ENCODE measurements at regions not wholly inside any gene's neighbourhood (a gene's known extent, or its start where the extent isn't known, plus 50 kb on each side); places are given as distances from the start of the nearest gene placed in this dataset.

GRCh38 chr20:52493171-52493721 is 301.7 kb upstream of the ZFP64 start:
- TF ChIP-seq POLR2AphosphoS5 (IDR thresholded peaks at IDR 0.05) (peak; percentile 33), POLR2A (IDR thresholded peaks at IDR 0.05) (no peak)
- Histone ChIP-seq H3K36me3 (no peaks in the 10 kb centered on the region), H3K4me1 (replicated peaks) (no peaks in the 10 kb centered on the region), H3K27ac (peak overlapping the region in 1 of 2 donors; percentile 31), H3K27me3 (replicated peaks; ENCODE audit: insufficient read depth) (no peaks in the 10 kb centered on the region), H3K4me3 (peak overlapping the region in 1 of 2 donors; percentile 25), H3K9me3 (no peaks in the 10 kb centered on the region)
- DNase-seq (ENCODE audit: low spot score), result peak; percentile 7
- WGBS, result 3% methylated on average over 9 of the region's 9 CpGs
- intact Hi-C loops (cut with DNase I), result no loop called here

- no peaks in the 10 kb centered on the region for H3K36me3 ChIP-seq
- H3K4me3 ChIP-seq, result no peak overlapping the region
- DNase-seq (ENCODE audit: low spot score), result no peak
- H3K4me1 ChIP-seq (replicated peaks), result no peaks in the 10 kb centered on the region
- 84% methylated on average over 10 of the region's 10 CpGs for WGBS
- H3K9me3 ChIP-seq, result no peaks in the 10 kb centered on the region
- TF ChIP-seq POLR2A (IDR thresholded peaks at IDR 0.05) (no peak), CTCF (IDR thresholded peaks at IDR 0.05) (no peak), POLR2AphosphoS5 (IDR thresholded peaks at IDR 0.05) (no peak)
- H3K27ac ChIP-seq, result no peak overlapping the region
- no peaks in the 10 kb centered on the region for H3K27me3 ChIP-seq (replicated peaks; ENCODE audit: insufficient read depth)
- intact Hi-C loops (cut with DNase I), result no loop called here
These were observed 299.3 kb upstream of the ZFP64 start for GRCh38 chr20:52490711-52491430.

GRCh38 chr20:52484438-52484837 is 292.9 kb upstream of the ZFP64 start:
- TF ChIP-seq CTCF (IDR thresholded peaks at IDR 0.05), result no peak
- no peak for TF ChIP-seq POLR2AphosphoS5 (IDR thresholded peaks at IDR 0.05)
- TF ChIP-seq POLR2A (IDR thresholded peaks at IDR 0.05), result no peak
- DNase-seq (ENCODE audit: low spot score), result no peak
- WGBS, result 52% methylated on average over 2 of the region's 2 CpGs
- H3K27me3 ChIP-seq (replicated peaks; ENCODE audit: insufficient read depth), result no peaks in the 10 kb centered on the region
- no peak overlapping the region for H3K27ac ChIP-seq
- intact Hi-C loops (cut with DNase I), result no loop called here
- H3K9me3 ChIP-seq, result no peaks in the 10 kb centered on the region
- no peaks in the 10 kb centered on the region for H3K36me3 ChIP-seq
- H3K4me1 ChIP-seq (replicated peaks), result no peaks in the 10 kb centered on the region
- H3K4me3 ChIP-seq, result no peak overlapping the region

GRCh38 chr20:52483382-52483781 is 291.8 kb upstream of the ZFP64 start:
- 95% methylated on average over 1 of the region's 1 CpG for WGBS
- H3K27me3 ChIP-seq (replicated peaks; ENCODE audit: insufficient read depth), result no peaks in the 10 kb centered on the region

GRCh38 chr20:52482044-52482443 is 290.5 kb upstream of the ZFP64 start:
- no peak for DNase-seq (ENCODE audit: low spot score)
- TF ChIP-seq CTCF (IDR thresholded peaks at IDR 0.05) (no peak), POLR2A (IDR thresholded peaks at IDR 0.05) (no peak), POLR2AphosphoS5 (IDR thresholded peaks at IDR 0.05) (no peak)
- Histone ChIP-seq H3K9me3 (no peaks in the 10 kb centered on the region), H3K4me3 (no peak overlapping the region), H3K36me3 (no peaks in the 10 kb centered on the region), H3K27me3 (replicated peaks; ENCODE audit: insufficient read depth) (no peaks in the 10 kb centered on the region), H3K27ac (no peak overlapping the region), H3K4me1 (replicated peaks) (no peaks in the 10 kb centered on the region)
- intact Hi-C loops (cut with DNase I), result no loop called here
- 85% methylated on average over 5 of the region's 5 CpGs for WGBS

More at GRCh38 chr20:52483382-52483781, 291.8 kb upstream of the ZFP64 start:
- TF ChIP-seq POLR2A (IDR thresholded peaks at IDR 0.05), result no peak
- TF ChIP-seq CTCF (IDR thresholded peaks at IDR 0.05), result no peak
- TF ChIP-seq POLR2AphosphoS5 (IDR thresholded peaks at IDR 0.05), result no peak
- Histone ChIP-seq H3K4me1 (replicated peaks) (no peaks in the 10 kb centered on the region), H3K4me3 (no peak overlapping the region), H3K27ac (no peak overlapping the region), H3K9me3 (no peaks in the 10 kb centered on the region), H3K36me3 (no peaks in the 10 kb centered on the region)
- DNase-seq (ENCODE audit: low spot score), result no peak
- intact Hi-C loops (cut with DNase I), result no loop called here

Measured in prostate gland (tissue), 2 donors.